ENCODE measurements at regions not wholly inside any gene's neighbourhood (a gene's known extent, or its start where the extent isn't known, plus 50 kb on each side); places are given as distances from the start of the nearest gene placed in this dataset.

- no peak for DNase-seq
Observed at GRCh38 chr19:32141840-32142511, 203.4 kb upstream of the ZNF507 start.

- DNase-seq = no peak
Observed at GRCh38 chr19:32146664-32147063, 198.7 kb upstream of the ZNF507 start.

- DNase-seq = no peak
Observed at GRCh38 chr19:32150605-32151004, 194.8 kb upstream of the ZNF507 start.

- DNase-seq = no peak
Observed at GRCh38 chr19:32154418-32154817, 191.0 kb upstream of the ZNF507 start.

- DNase-seq = no peak
Observed at GRCh38 chr19:32164384-32164992, 180.9 kb upstream of the ZNF507 start.

- DNase-seq = no peak
Observed at GRCh38 chr19:32165141-32165540, 180.3 kb upstream of the ZNF507 start.

GRCh38 chr19:32165750-32166149 lies 179.7 kb upstream of the ZNF507 start:
- DNase-seq = no peak

GRCh38 chr19:32166238-32166637 lies 179.2 kb upstream of the ZNF507 start:
- no peak for DNase-seq

- no peak for DNase-seq
Observed at GRCh38 chr19:32168111-32168510, 177.3 kb upstream of the ZNF507 start.

- DNase-seq = no peak
Observed at GRCh38 chr19:32168606-32169005, 176.8 kb upstream of the ZNF507 start.

- no peak for DNase-seq
Observed at GRCh38 chr19:32171719-32172151, 173.7 kb upstream of the ZNF507 start.

GRCh38 chr19:32172566-32173160 lies 172.7 kb upstream of the ZNF507 start:
- DNase-seq = no peak

GRCh38 chr19:32173836-32174235 lies 171.6 kb upstream of the ZNF507 start:
- no peak for DNase-seq

GRCh38 chr19:32174386-32175113 lies 170.9 kb upstream of the ZNF507 start:
- DNase-seq = no peak

GRCh38 chr19:32176591-32176990 lies 168.8 kb upstream of the ZNF507 start:
- no peak for DNase-seq

GRCh38 chr19:32177686-32178085 lies 167.7 kb upstream of the ZNF507 start:
- no peak for DNase-seq

- no peak for DNase-seq
Observed at GRCh38 chr19:32178401-32178800, 167.0 kb upstream of the ZNF507 start.

GRCh38 chr19:32178956-32179355 lies 166.5 kb upstream of the ZNF507 start:
- no peak for DNase-seq

GRCh38 chr19:32181216-32181920 lies 164.0 kb upstream of the ZNF507 start:
- DNase-seq = no peak

- no peak for DNase-seq
Observed at GRCh38 chr19:32186542-32187330, 158.7 kb upstream of the ZNF507 start.

- no peak for DNase-seq
Observed at GRCh38 chr19:32188921-32189320, 156.5 kb upstream of the ZNF507 start.

Data from T-helper 9 cell (primary cell).